Retina (tissue), 1 donor: ENCODE measurements at regions not wholly inside any gene's neighbourhood (a gene's known extent, or its start where the extent isn't known, plus 50 kb on each side); places are given as distances from the start of the nearest gene placed in this dataset.
"Not testable (repeated sequence)": the region's sequence is repeated elsewhere in the genome, so short reads cannot be mapped to it uniquely, and the experiment has no call there.

Experiments used
- DNase-seq: peaks from one replicate; pipeline ENCODE4 v3.0.0-alpha.2; 2016

GRCh38 chr13:50729177-50729576 lies 114.3 kb downstream of the DLEU7 start:
- DNase-seq: no peak

- no peak for DNase-seq
These were observed 112.8 kb downstream of the DLEU7 start for GRCh38 chr13:50730496-50731351.

DNA sequence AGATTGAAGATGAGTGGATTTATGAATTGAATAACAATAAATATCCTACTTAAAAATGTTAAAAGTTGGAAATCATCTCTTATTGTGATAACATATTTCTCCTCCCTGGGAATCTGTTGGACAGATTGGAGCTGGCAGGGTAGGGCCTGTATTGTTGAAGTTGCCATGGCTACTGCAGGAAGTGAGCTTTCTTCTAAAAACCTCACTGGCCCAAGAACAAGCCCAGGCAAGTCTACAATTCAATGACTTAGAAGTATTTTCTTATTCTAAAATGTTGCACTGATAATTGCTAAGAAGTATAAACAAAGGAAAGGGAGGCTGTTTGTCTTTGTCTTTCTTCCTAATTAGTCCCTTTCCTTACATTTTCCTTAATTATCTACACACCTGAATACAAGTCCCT lies 112.1 kb downstream of the DLEU7 start:
- no peak for DNase-seq

DNA sequence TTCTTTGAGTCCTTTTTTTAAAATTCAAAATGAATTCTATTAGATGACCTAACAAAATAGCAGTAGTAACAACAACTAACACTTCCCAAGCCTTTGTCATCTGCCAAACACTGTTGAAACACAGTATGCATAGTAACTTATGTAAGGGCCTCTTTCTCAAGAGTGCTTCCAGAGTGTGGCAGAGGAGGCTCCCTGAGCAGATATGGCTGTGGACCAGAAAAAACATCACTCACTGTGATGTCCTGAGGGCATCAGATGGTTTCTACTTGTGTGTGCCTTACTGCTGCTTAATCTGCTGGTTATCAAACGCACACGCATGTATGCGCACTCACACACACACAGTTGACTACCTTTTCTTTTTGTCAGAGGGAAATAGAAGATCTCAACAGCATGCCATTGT lies 110.8 kb downstream of the DLEU7 start:
- DNase-seq: no peak

- no peak for DNase-seq
These were observed 110.1 kb downstream of the DLEU7 start for GRCh38 chr13:50733392-50733791.

- no peak for DNase-seq
These were observed 108.4 kb downstream of the DLEU7 start for GRCh38 chr13:50735071-50735470.

GRCh38 chr13:50740052-50740741 lies 103.3 kb downstream of the DLEU7 start:
- DNase-seq: no peak

DNA sequence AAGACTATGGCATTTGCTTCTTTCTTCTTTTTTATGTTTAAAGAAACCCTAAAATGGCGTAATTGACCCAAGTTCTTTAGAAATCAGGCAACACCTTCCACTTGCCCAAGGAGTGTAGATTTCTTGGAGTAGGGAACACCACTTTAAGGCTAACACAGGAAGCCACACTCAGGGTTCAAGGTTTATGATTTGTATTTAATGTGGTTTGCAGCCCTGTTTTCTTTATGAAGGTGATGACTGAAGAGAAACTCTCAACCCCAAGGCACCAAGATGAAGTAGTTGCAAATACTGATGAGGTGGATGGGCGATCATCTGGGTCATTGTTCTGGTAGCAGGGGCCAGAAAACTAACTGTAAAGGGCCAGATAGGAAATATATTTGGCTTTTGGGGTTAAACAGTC lies 101.1 kb downstream of the DLEU7 start:
- DNase-seq: no peak

DNA sequence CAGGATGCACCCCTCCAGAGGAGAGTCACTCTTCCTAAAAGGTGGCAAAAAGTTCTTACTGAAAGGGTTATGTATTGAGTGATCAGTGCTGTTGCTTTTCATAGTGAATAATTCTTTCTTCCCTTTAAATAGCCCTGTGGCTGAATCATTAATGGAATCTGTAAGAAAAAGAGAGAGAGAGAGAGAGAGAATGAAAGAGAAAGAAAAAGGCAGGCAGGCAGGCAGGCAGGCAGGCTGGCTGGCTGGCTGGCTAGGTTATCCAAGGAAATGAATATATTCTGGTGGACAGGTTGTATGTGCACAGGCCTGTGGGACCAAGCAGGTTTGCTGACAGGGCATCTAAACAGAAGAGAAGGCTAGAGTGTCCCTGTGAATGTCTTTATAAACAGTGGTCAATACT lies 100.5 kb downstream of the DLEU7 start:
- no peak for DNase-seq

DNA sequence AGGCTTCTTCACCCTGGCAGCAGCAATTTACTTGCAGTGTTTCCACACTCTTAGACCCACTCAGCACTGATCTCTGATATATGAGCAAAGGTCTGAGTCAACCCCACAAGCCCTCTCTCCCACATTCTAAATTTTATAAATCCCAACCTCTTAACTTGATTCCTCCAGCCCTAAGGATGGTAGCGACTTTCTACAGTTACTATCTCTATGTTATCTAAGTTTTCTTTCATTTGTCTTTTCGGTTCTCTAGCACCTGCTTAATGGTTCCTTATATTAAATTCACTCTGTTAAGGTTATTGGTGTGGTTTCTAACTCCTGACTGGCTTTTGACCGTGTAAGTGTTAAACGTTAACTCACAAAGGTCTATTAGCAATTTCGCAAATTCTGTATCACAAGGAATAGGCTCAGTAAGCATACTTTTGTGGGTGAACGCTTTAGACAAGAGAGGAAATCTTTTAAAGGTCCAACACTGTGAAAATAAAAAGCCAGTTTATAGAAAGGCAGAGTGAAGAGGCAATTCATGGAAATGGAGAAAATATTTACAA lies 99.3 kb downstream of the DLEU7 start:
- no peak for DNase-seq

DNA sequence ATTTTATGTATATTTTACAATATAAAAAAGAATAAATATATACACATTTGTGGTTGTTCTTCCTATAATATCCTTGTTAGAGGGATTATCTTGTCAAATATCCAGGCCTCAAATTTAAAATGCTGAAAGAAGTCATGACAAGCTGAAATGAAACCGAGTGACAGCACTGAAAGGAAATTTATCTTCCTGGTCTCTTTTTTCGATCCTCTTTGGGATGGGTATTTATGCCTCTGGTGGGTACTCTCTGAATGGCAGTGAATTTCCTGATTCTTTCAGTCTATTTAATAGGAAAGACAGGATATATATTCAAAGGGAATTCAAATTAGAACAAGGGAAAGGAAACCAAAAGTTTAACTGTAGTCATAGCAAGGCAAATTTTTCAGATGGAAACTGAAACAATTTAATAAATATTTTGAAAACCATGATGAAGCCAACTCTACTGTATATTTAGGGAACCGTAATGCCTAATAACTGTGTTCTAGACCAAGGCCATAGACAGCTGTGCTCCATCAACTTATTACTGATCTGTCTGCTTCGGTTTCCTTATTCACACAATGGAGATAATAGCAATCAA lies 97.9 kb downstream of the DLEU7 start:
- DNase-seq: no peak

DNA sequence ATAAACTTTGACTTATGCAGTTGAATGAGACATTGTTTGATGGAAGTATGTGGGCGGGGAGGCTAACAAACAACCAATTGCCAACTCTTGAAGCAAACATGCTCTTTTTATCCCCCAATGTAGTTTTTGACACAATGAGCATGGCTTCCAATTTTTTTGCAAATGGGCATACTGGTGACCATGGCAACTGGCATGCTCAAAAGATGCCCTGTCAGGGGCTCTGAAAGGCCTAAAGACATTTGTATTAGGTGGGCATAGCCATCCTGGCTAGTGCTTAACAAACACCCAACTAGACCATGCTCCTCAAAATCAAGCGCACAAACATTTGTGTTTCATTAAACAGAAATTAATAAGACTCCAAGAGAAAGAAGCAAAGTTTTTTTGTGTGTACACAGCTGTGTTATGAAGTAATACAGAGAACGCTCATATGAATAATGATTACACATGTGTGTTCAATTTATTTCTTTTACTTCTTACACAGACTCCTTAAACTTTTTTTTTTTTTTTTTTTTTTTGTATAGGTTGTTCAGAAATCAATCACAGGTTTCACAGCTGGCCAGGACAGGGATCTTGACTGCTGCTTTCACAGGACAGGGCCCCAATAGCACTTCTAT lies 95.6 kb downstream of the DLEU7 start:
- DNase-seq: no peak

DNA sequence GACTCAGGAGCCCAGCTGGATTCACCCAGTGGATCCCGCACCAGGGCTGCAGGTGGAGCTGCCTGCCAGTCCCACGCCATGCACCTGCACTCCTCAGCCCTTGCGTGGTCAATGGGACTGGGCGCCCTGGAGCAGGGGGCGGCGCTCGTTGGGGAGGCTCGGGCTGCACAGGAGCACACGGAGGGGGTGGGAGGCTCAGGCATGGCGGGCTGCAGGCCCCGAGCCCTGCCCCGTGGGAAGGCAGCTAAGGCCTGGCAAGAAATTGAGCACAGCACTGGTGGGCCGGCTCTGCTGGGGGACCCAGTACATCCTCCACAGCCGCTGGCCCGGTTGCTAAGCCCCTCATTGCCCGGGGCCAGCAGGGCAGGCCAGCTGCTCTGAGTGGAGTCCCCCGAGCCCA lies 90.3 kb downstream of the DLEU7 start:
- DNase-seq: not testable (repeated sequence)

- not testable (repeated sequence) for DNase-seq
These were observed 87.4 kb downstream of the DLEU7 start for GRCh38 chr13:50755862-50756685.

DNA sequence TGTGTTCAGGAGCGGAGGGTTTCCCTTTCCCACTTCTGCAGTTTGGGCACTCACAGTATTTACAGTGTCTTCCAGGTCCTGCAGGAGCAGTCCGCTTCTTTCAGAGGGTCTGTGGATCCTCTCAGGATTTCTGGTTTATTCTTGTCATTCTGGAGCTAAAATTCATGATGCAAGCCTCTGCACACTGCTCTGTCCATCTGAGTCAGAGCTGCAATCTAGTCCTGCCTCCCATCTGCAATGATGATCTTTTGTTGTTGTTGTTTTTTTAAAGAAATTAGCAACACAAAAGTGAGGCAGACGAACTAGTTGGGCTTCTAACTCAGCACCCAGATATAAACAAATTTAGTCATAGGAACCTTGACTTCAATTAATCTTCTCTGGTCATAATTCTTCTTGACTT lies 86.5 kb downstream of the DLEU7 start:
- no peak for DNase-seq

GRCh38 chr13:50758796-50759195 lies 84.7 kb downstream of the DLEU7 start:
- no peak for DNase-seq

DNA sequence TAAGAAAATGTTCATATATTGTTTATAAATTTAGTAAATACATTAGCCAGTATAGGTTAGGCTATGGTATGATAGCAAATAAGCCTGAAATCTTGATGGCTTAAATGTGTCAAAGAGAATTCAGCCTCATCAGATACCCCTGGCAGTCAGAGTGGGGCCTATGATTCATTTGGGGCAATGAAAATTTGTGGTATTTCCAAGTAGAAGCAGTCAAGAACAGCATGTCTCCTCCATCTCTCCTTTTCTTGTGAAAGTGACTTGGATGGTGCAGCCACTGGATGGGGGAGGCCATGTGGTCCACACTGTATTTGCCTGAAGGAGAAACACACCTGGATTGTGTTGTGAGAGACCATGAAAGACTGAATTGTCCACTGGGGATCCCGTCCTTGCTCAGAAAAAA lies 82.7 kb downstream of the DLEU7 start:
- DNase-seq: no peak

GRCh38 chr13:50761406-50761805 lies 82.1 kb downstream of the DLEU7 start:
- no peak for DNase-seq

- DNase-seq: no peak
These were observed 80.4 kb downstream of the DLEU7 start for GRCh38 chr13:50762969-50763567.

DNA sequence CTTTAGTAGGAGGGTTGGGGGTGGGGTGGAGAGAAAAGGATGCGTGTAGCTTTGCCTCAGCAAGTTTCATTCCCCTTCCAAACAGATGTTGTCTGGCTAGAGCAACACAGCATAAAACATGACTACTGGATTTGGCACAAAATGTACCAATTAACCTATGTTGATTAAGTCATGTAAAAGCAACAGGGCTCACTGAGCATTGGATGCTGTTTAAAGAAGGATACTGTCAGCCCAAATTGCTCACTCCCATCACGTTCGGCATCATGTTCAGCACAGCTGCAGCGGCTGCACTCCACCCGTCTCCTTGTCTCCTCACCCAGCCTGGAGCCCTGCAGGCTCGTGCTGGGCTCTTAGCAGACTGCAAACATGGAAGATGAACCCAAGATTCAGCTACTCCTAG lies 77.5 kb downstream of the DLEU7 start:
- DNase-seq: no peak

DNA sequence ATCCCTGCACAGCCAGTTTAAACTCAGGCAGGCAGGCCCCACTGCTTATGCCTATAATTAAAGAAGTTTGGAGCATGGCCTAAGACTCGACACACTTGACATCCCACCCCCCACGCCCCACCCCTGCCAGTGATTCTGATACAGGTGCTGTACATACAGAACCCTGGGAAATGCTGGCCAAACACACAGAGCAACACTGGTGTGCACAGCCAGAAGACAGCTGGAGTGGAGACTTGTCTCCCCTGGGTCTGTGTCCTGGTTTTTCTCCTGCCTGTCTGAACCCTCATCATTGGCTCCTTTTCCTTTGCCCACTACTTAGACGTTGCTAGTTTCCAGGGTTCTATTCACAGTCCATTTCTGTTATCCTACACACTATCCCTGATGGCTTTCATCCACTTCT lies 76.8 kb downstream of the DLEU7 start:
- no peak for DNase-seq

GRCh38 chr13:50772881-50773280 lies 70.6 kb downstream of the DLEU7 start:
- not testable (repeated sequence) for DNase-seq
